ENCODE measurements at regions not wholly inside any gene's neighbourhood (a gene's known extent, or its start where the extent isn't known, plus 50 kb on each side); places are given as distances from the start of the nearest gene placed in this dataset.
"Not testable (repeated sequence)": the region's sequence is repeated elsewhere in the genome, so short reads cannot be mapped to it uniquely, and the experiment has no call there.

- DNase-seq = no peak
Measured at GRCh38 chr2:184154438-184154837, 443.9 kb upstream of the ZNF804A start.

- DNase-seq = no peak
Measured at GRCh38 chr2:184155791-184156190, 442.5 kb upstream of the ZNF804A start.

- DNase-seq = no peak
Measured at GRCh38 chr2:184157141-184157540, 441.2 kb upstream of the ZNF804A start.

DNA sequence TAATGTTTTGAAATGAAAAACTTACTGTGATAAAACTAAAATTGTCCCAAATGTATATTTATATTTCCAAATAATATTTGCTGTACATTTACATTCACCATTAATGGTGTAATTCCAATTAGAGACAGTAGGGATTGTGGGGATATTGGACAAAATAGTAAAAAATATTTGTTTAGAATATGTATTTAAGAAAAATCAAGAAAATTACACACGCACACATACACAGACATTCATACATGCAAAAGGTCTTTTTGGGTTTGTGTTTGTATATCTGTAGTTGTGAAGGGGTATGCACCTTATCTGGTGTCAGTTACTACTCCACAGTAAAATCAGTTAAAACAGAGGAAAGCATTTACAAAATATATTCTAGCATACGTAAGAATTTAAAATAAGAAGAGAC, 435.9 kb upstream of the ZNF804A start:
- no peak for DNase-seq

- not testable (repeated sequence) for DNase-seq
Measured at GRCh38 chr2:184168823-184169222, 429.5 kb upstream of the ZNF804A start.

- DNase-seq = no peak
Measured at GRCh38 chr2:184169366-184169765, 429.0 kb upstream of the ZNF804A start.

- DNase-seq = no peak
Measured at GRCh38 chr2:184174493-184175104, 423.7 kb upstream of the ZNF804A start.

GRCh38 chr2:184178229-184178628, 420.1 kb upstream of the ZNF804A start:
- no peak for DNase-seq

GRCh38 chr2:184186436-184186835, 411.9 kb upstream of the ZNF804A start:
- no peak for DNase-seq

GRCh38 chr2:184187421-184187971, 410.8 kb upstream of the ZNF804A start:
- DNase-seq = no peak

GRCh38 chr2:184190725-184191124, 407.6 kb upstream of the ZNF804A start:
- DNase-seq = no peak

DNA sequence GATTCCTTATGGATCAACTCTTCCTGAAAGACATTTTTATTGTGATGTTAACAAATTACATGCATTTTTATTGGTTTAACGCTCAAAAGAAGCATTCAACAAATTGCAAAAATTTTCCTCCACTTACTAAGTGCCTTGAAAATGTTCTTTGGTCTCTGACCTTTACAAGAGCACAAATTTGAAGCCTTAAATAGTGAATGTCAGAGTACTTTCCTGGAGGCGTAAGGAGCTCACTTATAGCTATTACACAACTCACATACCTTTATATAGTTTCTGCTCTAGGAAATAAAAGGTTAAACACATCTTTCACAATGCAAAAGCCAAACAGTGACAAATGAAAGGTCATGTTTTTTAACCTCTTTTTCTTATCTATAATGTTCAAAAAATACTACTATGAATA, 405.7 kb upstream of the ZNF804A start:
- no peak for DNase-seq

- no peak for DNase-seq
Measured at GRCh38 chr2:184197413-184197812, 400.9 kb upstream of the ZNF804A start.

- DNase-seq = not testable (repeated sequence)
Measured at GRCh38 chr2:184198791-184199190, 399.5 kb upstream of the ZNF804A start.

- DNase-seq = no peak
Measured at GRCh38 chr2:184199274-184199673, 399.1 kb upstream of the ZNF804A start.

GRCh38 chr2:184201246-184201645, 397.1 kb upstream of the ZNF804A start:
- DNase-seq = no peak

GRCh38 chr2:184203661-184204060, 394.7 kb upstream of the ZNF804A start:
- DNase-seq = no peak

- DNase-seq = no peak
Measured at GRCh38 chr2:184205048-184205596, 393.2 kb upstream of the ZNF804A start.

GRCh38 chr2:184206045-184206444, 392.3 kb upstream of the ZNF804A start:
- DNase-seq = no peak

GRCh38 chr2:184210329-184210728, 388.0 kb upstream of the ZNF804A start:
- no peak for DNase-seq

DNA sequence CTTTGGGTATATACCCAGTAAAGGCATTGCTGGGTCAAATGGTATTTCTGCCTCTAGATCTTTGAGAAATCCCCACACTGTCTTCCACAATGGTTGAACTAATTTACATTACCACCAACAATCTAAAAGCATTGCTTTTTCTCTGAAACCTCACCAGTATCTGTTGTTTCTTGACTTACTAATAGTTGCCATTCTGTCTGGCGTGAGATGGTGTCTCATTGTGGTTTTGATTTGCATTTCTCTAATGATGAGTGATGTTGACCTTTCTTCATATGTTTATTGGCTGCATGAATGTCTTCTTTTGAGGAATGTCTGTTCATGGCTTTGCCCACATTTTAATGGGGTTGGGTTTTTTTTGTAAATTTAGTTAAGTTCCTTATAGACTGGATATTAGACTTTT, 382.6 kb upstream of the ZNF804A start:
- no peak for DNase-seq

DNA sequence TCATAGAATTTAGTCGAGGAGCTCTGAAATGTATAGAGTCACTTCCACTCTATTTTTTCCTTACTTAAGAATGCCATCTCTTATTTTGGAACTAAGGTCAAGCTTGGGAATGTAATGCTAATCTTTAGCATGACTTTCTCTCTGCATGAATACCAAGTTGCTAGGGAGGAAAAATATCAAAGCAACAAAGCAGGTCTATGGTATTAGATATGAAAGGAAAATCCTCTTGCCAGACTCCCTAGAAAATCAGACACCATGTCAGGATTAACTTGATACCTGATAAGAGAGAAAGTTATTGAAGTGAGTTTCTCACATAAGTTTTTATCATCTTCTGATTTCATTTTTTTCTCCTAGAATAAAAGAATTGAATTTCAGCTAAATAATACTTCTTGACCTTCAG, 341.7 kb upstream of the ZNF804A start:
- DNase-seq = no peak

- no peak for DNase-seq
Measured at GRCh38 chr2:184261331-184261730, 337.0 kb upstream of the ZNF804A start.

DNA sequence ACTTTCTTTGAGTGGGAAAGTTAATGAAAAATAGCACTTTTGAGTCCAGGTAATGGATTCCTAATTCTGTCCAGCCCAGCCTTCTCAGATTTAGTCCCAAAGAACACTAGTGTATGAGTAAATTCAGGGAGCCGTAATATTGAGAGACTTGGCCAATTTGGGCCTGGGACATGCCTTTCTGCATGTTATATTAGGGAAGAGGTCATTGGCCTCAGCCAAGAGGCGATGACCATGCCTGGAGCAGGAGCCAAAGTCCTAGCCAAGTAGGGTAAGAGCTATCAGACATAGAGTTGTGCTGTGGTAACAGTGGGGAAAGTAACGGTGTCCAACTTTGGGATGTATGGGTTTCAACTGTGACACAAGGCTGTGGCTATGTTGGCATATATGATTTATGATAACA, 336.5 kb upstream of the ZNF804A start:
- DNase-seq = no peak

DNA sequence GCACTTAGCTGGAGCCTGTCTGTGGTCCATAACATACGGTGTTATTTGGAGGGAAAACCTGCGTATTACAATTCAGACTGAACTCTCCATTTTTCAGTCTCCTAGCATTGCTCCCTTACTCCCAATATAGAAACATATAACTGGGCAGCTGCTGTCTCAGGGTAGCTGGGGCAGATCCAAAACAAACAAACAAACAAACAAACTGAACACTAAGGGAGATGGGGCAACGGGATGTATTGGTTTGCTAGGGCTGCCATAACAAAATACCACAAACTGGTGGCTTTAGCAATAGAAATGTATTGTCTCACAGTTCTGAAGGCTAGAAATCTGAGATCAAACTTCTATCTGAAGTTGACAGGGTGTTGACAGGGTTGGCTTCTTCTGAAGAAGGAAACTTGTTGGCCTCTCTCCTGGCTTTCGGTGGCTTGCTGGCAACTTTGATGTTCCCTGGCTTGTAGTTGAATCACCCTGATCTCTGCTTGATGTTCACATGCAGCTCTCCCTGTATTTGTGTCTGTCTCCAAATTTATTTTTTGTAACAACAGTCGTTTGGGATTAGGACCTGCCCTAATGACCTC, 329.3 kb upstream of the ZNF804A start:
- DNase-seq = no peak

Measured in activated CD4-positive, alpha-beta T cell treated with anti-CD3 and anti-CD28 coated beads, Interleukin-2, Interleukin-6, amounts not matched to agents 100 ng/mL and 50 ng/mL, durations not matched to agents 16 hours and 8 hours (primary cell).